Skeletal muscle tissue (tissue), 3 donors: ENCODE measurements at regions not wholly inside any gene's neighbourhood (a gene's known extent, or its start where the extent isn't known, plus 50 kb on each side); places are given as distances from the start of the nearest gene placed in this dataset.

Source experiments
- H3K27ac ChIP-seq: one replicate; pipeline ENCODE4 v1.7.0; 2013; ENCODE audit warnings: mild to moderate bottlenecking, low read depth, low read length, inconsistent platforms
- H3K27me3 ChIP-seq, 3 donors: one replicate each; pipeline ENCODE4 v1.7.0; 2013; ENCODE audit warnings: low read length in 3 of 3; ENCODE audit not compliant: control insufficient read depth in 3 of 3, insufficient read depth in 3 of 3
- H3K36me3 ChIP-seq, 3 donors: one replicate each; pipeline ENCODE4 v1.7.0; 2013; ENCODE audit warnings: low read length in 3 of 3; ENCODE audit not compliant: control insufficient read depth in 3 of 3, insufficient read depth in 3 of 3
- H3K4me1 ChIP-seq, 3 donors: one replicate each; pipeline ENCODE4 v1.7.0; 2013; ENCODE audit warnings: low read length in 3 of 3, mild to moderate bottlenecking in 3 of 3; ENCODE audit not compliant: control insufficient read depth in 3 of 3, insufficient read depth in 3 of 3
- H3K4me3 ChIP-seq, 3 donors: one replicate each; pipeline ENCODE4 v1.7.0; 2013; ENCODE audit warnings: low read length in 3 of 3
- H3K9ac ChIP-seq, 3 donors: one replicate each; pipeline ENCODE4 v1.7.0; 2013; ENCODE audit warnings: low read length in 3 of 3, mild to moderate bottlenecking in 3 of 3, moderate library complexity in 2 of 3, low read depth in 1 of 3
- H3K9me3 ChIP-seq, 3 donors: one replicate each; pipeline ENCODE4 v1.7.0; 2013; ENCODE audit warnings: low read length in 3 of 3; ENCODE audit not compliant: control insufficient read depth in 3 of 3
- donor health status: Osteomylitis.

DNA sequence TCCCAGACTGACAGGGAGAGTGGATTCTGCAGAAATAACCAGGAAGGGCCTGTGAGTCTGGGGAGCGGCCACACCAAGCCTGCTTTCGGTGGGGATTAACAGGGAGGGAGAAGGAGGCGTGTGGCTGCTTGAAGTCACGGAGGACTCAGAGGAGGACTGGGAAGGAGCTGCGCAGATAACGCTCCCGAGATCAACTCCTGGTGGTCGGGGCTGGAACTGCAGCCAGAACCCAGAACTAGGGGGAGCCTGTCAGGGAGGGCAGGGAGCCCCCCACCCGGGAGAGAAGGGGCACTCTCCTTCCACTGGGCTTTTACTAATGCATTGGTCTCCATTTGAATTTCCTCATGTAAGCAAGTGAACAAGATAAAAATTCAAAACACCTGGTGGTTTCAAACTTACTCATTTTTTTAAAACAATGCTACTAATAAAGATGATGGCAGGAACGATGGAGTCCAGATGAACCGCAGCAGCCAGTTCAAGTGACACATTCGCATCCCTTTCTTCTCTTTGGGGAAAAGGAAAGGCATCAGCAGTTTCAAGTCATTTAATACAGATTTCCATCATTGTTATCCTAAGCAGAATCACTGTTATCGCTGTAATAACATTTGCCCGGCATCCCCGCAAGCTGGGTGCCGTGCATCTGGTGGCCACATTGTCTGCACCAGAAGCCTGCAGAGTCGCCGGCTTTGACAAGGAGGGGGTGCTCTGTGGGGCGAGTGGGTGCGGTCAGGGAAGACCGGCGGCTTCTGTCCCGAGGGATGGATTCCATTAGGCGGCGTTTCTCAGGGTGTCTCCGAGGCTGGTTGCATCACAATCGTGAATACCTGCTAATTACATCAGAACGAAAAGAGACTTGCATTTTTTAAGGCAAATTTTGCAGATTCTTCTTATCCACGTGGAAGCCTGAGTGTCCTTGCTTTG, 183.0 kb downstream of the FOXL1 start:
- Histone ChIP-seq H3K36me3 (no peaks in the 10 kb centered on the region), H3K9me3 (peaks cover 0 to 2% (median 0%) of the 10 kb centered on the region in 3 donors), H3K27me3 (peaks cover 40 to 67% (median 59%) of the 10 kb centered on the region in 3 donors), H3K9ac (peak overlapping the region in 1 of 3 donors; percentile 16), H3K27ac (no peak overlapping the region), H3K4me1 (peaks cover 0 to 3% (median 2%) of the 10 kb centered on the region in 3 donors), H3K4me3 (no peak overlapping the region)

- peaks cover 0 to 3% (median 2%) of the 10 kb centered on the region in 3 donors for H3K4me1 ChIP-seq
- H3K4me3 ChIP-seq, result no peak overlapping the region
- no peaks in the 10 kb centered on the region for H3K36me3 ChIP-seq
- H3K9me3 ChIP-seq, result peaks cover 0 to 2% (median 0%) of the 10 kb centered on the region in 3 donors
- no peak overlapping the region for H3K9ac ChIP-seq
- H3K27me3 ChIP-seq, result peaks cover 34 to 70% (median 58%) of the 10 kb centered on the region in 3 donors
- no peak overlapping the region for H3K27ac ChIP-seq
Observed at GRCh38 chr16:86762095-86762494, 183.7 kb downstream of the FOXL1 start.

DNA sequence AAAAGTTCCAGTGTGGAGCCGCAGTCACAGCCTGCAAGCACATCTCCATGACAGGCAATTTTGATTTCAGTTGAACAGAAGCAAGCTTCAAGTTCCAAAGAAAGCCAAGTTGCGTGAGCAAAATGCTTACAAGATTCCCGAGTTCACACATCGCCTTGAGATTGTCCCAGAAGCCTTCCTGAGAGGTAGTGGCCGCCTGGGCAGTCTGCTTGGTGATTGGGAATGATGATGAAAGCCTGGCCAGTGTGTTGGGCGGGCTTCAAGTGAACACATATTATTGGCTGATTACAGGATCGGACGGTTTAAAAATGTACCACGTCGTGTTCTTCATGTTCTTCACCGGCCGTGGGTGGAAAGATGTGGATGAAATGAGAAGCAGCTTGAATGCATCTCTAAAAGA, 185.5 kb downstream of the FOXL1 start:
- H3K4me3 ChIP-seq, result no peak overlapping the region
- H3K9ac ChIP-seq, result no peak overlapping the region
- H3K9me3 ChIP-seq, result peaks cover 0 to 2% (median 0%) of the 10 kb centered on the region in 3 donors
- no peaks in the 10 kb centered on the region for H3K36me3 ChIP-seq
- H3K27me3 ChIP-seq, result peaks cover 35 to 65% (median 57%) of the 10 kb centered on the region in 3 donors
- H3K4me1 ChIP-seq, result peaks cover 0 to 3% (median 2%) of the 10 kb centered on the region in 3 donors
- no peak overlapping the region for H3K27ac ChIP-seq

- peaks cover 0 to 2% (median 0%) of the 10 kb centered on the region in 3 donors for H3K9me3 ChIP-seq
- no peak overlapping the region for H3K4me3 ChIP-seq
- peaks cover 32 to 67% (median 61%) of the 10 kb centered on the region in 3 donors for H3K27me3 ChIP-seq
- H3K4me1 ChIP-seq, result peaks cover 0 to 3% (median 2%) of the 10 kb centered on the region in 3 donors
- no peak overlapping the region for H3K27ac ChIP-seq
- H3K9ac ChIP-seq, result no peak overlapping the region
- no peaks in the 10 kb centered on the region for H3K36me3 ChIP-seq
Observed at GRCh38 chr16:86764551-86764950, 186.2 kb downstream of the FOXL1 start.

DNA sequence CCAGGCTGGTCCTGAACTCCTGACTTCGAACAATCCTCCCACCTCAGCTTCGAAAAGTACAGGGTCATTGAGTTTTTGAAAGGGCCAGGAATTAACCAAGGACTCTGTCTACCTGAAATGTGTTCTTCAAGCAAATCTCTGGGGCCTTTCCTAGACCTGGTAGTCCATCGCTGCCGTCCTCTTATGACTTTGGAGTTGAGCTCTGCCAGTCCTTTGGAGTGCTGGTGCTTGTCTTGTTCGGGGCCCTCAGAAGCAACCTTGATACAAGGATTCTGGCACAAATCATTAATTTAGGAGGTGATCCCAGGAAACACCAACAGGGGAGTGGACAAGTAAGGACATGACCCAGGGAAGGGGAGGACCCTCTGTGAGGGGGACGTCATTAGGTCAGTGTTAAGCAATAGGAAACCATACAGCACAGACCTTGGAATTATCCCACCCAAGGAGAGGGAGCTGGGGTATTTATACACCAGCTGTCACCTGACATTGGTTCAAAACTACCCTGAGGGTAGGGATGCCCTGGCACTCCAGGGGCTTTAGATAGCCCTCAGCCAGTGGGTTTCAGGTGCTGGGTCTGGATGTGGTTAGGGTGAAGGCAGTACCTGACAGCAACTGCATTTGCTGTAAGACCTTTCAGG, 187.2 kb downstream of the FOXL1 start:
- Histone ChIP-seq H3K4me1 (peaks cover 0 to 3% (median 2%) of the 10 kb centered on the region in 3 donors), H3K27me3 (peaks cover 32 to 67% (median 64%) of the 10 kb centered on the region in 3 donors), H3K9me3 (peaks cover 0 to 2% (median 0%) of the 10 kb centered on the region in 3 donors), H3K36me3 (no peaks in the 10 kb centered on the region), H3K27ac (no peak overlapping the region), H3K9ac (no peak overlapping the region), H3K4me3 (no peak overlapping the region)

- Histone ChIP-seq H3K4me3 (no peak overlapping the region), H3K9me3 (peaks cover 0 to 2% (median 0%) of the 10 kb centered on the region in 3 donors), H3K27ac (no peak overlapping the region), H3K36me3 (no peaks in the 10 kb centered on the region), H3K9ac (no peak overlapping the region), H3K4me1 (peaks cover 0 to 1% (median 0%) of the 10 kb centered on the region in 3 donors), H3K27me3 (peaks cover 27 to 63% (median 57%) of the 10 kb centered on the region in 3 donors)
Observed at GRCh38 chr16:86766700-86767099, 188.4 kb downstream of the FOXL1 start.

GRCh38 chr16:86768228-86768791, 190.0 kb downstream of the FOXL1 start:
- no peak overlapping the region for H3K27ac ChIP-seq
- H3K9ac ChIP-seq, result no peak overlapping the region
- no peaks in the 10 kb centered on the region for H3K4me1 ChIP-seq
- no peaks in the 10 kb centered on the region for H3K36me3 ChIP-seq
- H3K27me3 ChIP-seq, result peaks cover 29 to 61% (median 60%) of the 10 kb centered on the region in 3 donors
- no peak overlapping the region for H3K4me3 ChIP-seq
- peaks cover 0 to 2% (median 0%) of the 10 kb centered on the region in 3 donors for H3K9me3 ChIP-seq

- H3K27ac ChIP-seq, result no peak overlapping the region
- no peaks in the 10 kb centered on the region for H3K36me3 ChIP-seq
- H3K9me3 ChIP-seq, result peaks cover 0 to 2% (median 0%) of the 10 kb centered on the region in 3 donors
- H3K27me3 ChIP-seq, result peaks cover 29 to 61% (median 58%) of the 10 kb centered on the region in 3 donors
- no peaks in the 10 kb centered on the region for H3K4me1 ChIP-seq
- H3K4me3 ChIP-seq, result no peak overlapping the region
- no peak overlapping the region for H3K9ac ChIP-seq
Observed at GRCh38 chr16:86768999-86769398, 190.7 kb downstream of the FOXL1 start.

DNA sequence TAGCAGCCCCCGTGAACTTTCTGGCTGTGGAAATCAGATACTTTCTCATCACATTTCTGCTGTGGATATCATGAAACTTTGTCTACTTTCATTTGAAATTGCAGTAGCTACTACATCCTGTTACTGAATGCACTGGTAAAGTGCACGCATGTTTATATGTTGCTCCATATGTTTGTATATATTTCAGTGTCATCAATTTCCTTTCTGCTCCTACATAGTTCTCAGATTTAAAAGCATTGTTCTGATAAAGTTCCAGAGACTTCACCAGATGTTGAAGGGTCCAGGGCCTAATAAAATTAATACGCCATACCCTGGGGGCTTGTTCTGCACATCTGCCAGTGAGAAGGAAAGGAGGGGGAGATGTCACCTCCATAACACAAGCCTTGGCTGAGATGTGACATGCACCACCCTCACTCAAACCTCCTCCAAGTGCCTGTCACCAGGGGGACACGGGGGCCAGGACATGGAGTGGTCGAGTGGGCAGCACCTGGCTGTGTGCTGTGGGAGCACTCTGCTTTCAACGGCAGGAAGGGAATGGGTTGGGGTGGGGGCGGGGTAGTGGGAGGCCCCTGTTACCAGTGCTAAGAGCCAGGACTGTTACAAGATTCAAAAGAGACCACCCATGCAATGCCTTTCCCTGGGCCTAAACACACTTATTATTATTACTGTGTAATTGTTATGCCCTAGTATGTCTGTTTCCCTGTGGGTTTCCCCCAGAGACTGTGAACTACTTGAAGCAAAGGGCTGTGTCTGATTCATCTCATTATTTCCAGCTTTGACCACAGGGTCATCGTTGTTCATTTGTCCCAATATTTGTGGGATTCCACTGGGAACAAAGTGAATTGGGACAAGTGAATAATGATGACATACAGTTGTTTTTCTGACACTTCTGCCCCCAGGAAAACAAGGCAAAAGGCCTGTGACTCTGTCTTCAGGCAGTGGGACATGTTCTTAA, 193.4 kb downstream of the FOXL1 start:
- Histone ChIP-seq H3K27me3 (peaks cover 42 to 67% (median 65%) of the 10 kb centered on the region in 3 donors), H3K36me3 (no peaks in the 10 kb centered on the region), H3K9me3 (no peaks in the 10 kb centered on the region), H3K4me3 (no peak overlapping the region), H3K27ac (no peak overlapping the region), H3K4me1 (no peaks in the 10 kb centered on the region), H3K9ac (no peak overlapping the region)
